Osteoblast (primary cell): ENCODE measurements at regions not wholly inside any gene's neighbourhood (a gene's known extent, or its start where the extent isn't known, plus 50 kb on each side); places are given as distances from the start of the nearest gene placed in this dataset.

Source experiments
- DNase-seq: peaks from one replicate; pipeline ENCODE4 v3.0.0; 2011; ENCODE audit warnings: low spot score, mixed read lengths; ENCODE audit not compliant: insufficient read length; ENCODE audit errors: missing footprints
- H2AFZ ChIP-seq: 2 replicates; pipeline ENCODE4 v1.6.0; 2011; ENCODE audit warnings: mild to moderate bottlenecking, low read length
- H3K27ac ChIP-seq: 2 replicates; pipeline ENCODE4 v1.5.1; 2011; ENCODE audit warnings: mild to moderate bottlenecking, low read depth, low read length, moderate library complexity
- H3K27me3 ChIP-seq: 2 replicates; pipeline ENCODE4 v1.6.0; 2012; ENCODE audit warnings: mild to moderate bottlenecking, control low read depth, inconsistent platforms, low read length, moderate library complexity; ENCODE audit not compliant: insufficient read depth
- H3K36me3 ChIP-seq: 2 replicates; pipeline ENCODE4 v1.5.1; 2011; ENCODE audit warnings: mild to moderate bottlenecking, low read length, control low read depth, moderate library complexity; ENCODE audit not compliant: insufficient read depth
- H3K4me1 ChIP-seq: 2 replicates; pipeline ENCODE4 v1.5.1; 2011; ENCODE audit warnings: mild to moderate bottlenecking, low read length, control low read depth, moderate library complexity; ENCODE audit not compliant: insufficient read depth
- H3K4me2 ChIP-seq: 2 replicates; pipeline ENCODE4 v1.6.0; 2011; ENCODE audit warnings: mild to moderate bottlenecking, low read length; ENCODE audit not compliant: insufficient read depth
- H3K4me3 ChIP-seq: fragments of 200-600 bp; sonication (generic); 3 replicates; pipeline ENCODE4 v1.5.1; 2012; ENCODE audit warnings: mild to moderate bottlenecking, low read length, inconsistent platforms; ENCODE audit not compliant: insufficient read depth
- H3K79me2 ChIP-seq: 2 replicates; pipeline ENCODE4 v1.6.0; 2012; ENCODE audit warnings: mild to moderate bottlenecking, low read length, control low read depth, inconsistent platforms; ENCODE audit not compliant: insufficient read depth
- H3K9me3 ChIP-seq: 2 replicates; pipeline ENCODE4 v1.5.1; 2011; ENCODE audit warnings: low read depth, low read length, control low read depth
- H4K20me1 ChIP-seq: 2 replicates; pipeline ENCODE4 v1.6.0; 2012; ENCODE audit warnings: mild to moderate bottlenecking, low read length, control low read depth; ENCODE audit not compliant: insufficient read depth
- TF ChIP-seq, protein P1 (sequence below): IDR thresholded peaks from 2 replicates; pipeline ENCODE4 v1.5.1; 2011; ENCODE audit warnings: mild to moderate bottlenecking, low read depth, low read length, moderate library complexity; ENCODE audit errors: extremely low read depth

DNA sequence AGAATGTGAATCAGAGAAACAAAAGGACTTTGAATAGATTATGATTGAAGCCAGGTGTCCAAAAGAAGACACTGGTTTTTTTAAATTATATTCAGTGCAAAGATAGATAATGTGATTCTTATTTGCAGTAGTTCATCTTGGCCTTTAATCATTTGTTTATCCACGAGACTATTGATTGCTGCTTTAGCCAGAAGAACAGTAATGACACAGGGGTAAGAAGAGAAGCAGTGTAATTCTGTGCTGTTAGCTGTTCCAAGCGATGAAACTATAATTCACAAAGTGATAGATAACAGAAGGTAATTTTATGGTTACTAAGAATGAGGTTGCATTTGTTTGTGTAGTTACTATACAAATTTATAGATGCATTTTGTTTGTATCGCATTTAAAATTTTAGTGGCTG, 311.6 kb downstream of the MZT1 start:
- TF ChIP-seq, protein P1, sequence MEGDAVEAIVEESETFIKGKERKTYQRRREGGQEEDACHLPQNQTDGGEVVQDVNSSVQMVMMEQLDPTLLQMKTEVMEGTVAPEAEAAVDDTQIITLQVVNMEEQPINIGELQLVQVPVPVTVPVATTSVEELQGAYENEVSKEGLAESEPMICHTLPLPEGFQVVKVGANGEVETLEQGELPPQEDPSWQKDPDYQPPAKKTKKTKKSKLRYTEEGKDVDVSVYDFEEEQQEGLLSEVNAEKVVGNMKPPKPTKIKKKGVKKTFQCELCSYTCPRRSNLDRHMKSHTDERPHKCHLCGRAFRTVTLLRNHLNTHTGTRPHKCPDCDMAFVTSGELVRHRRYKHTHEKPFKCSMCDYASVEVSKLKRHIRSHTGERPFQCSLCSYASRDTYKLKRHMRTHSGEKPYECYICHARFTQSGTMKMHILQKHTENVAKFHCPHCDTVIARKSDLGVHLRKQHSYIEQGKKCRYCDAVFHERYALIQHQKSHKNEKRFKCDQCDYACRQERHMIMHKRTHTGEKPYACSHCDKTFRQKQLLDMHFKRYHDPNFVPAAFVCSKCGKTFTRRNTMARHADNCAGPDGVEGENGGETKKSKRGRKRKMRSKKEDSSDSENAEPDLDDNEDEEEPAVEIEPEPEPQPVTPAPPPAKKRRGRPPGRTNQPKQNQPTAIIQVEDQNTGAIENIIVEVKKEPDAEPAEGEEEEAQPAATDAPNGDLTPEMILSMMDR: no peak
- Histone ChIP-seq H3K4me3 (no peak overlapping the region), H4K20me1 (no peaks in the 10 kb centered on the region), H3K27ac (no peak overlapping the region), H3K27me3 (no peaks in the 10 kb centered on the region), H3K36me3 (no peaks in the 10 kb centered on the region), H3K79me2 (no peaks in the 10 kb centered on the region), H3K9me3 (no peaks in the 10 kb centered on the region), H3K4me1 (no peaks in the 10 kb centered on the region), H3K4me2 (no peak overlapping the region), H2AFZ (no peak overlapping the region)
- DNase-seq: no peak

DNA sequence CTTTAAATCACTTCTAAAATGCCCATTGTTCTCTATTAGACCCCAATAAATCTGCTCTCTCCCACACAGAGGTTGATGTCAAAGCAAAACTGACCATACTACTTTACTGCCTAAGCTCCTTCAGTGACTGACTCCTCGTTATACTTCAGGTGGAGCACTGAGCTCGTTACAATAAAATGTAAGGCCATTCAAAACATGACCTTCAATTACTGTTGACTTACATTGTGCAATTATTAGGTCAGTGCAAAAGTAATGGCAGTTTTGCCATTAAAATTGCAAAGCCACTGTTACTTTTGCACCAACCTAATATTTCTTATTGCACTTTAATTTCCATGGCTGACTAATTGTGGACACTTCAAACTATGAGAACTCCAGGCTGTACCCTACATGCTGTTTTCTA, 314.9 kb downstream of the MZT1 start:
- no peak overlapping the region for H3K4me3 ChIP-seq
- H3K27ac ChIP-seq: no peak overlapping the region
- H3K36me3 ChIP-seq: no peaks in the 10 kb centered on the region
- no peaks in the 10 kb centered on the region for H4K20me1 ChIP-seq
- H3K27me3 ChIP-seq: no peaks in the 10 kb centered on the region
- no peak for DNase-seq
- H3K4me1 ChIP-seq: no peaks in the 10 kb centered on the region
- H2AFZ ChIP-seq: no peak overlapping the region
- H3K79me2 ChIP-seq: no peaks in the 10 kb centered on the region
- TF ChIP-seq, protein P1: no peak
- no peaks in the 10 kb centered on the region for H3K9me3 ChIP-seq
- no peak overlapping the region for H3K4me2 ChIP-seq

DNA sequence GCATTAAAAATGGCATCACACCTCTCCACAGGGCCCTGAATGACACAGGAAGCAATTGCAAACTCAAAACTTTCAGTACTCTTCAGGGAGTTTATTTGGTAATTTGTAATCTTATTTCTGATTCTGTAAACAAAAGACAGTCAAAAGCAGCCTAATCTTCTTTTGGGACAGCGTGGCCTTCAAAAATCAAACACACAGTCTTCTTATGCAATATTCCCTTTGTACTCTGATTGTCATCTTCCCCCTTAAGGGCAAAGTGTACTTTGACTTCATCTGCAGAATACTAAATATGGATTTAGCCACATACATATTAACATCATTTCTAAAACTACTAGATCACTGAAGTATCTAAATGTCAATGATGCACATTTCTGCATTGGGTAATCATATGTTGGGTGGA, 322.0 kb downstream of the MZT1 start:
- Histone ChIP-seq H3K4me3 (no peak overlapping the region), H3K4me2 (no peak overlapping the region), H3K4me1 (no peaks in the 10 kb centered on the region), H3K36me3 (no peaks in the 10 kb centered on the region), H3K9me3 (no peaks in the 10 kb centered on the region), H2AFZ (no peak overlapping the region), H4K20me1 (no peaks in the 10 kb centered on the region), H3K27ac (no peak overlapping the region), H3K27me3 (no peaks in the 10 kb centered on the region), H3K79me2 (no peaks in the 10 kb centered on the region)
- TF ChIP-seq, protein P1: no peak
- DNase-seq: peak; percentile 8

DNA sequence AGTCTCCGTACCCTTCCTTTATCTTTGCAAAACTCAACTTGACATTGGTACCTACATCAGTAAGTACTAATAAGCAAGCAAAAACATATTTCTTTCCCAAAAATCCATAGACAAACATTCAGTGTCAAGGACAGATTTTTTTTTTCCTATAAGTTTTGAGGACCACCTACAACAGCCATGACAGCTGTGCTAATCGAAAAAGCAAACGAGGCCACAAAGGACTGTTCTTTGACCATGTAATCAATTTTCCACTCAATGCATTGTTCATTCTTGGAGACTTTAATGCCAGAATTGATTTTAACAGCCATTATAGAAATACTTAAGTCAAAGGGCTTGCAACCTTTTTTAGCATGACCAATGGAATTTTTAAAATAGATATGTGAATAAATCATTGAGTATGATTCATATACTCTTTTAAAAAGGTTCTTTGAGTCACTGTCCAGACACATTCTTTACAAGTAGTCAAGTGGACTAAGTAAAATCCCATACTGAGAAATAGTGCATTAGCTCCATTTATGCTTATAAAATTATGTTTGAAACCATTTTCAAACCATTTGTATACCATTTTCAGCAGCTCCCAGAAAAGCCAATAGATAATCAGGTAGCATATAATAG, 323.9 kb downstream of the MZT1 start:
- H4K20me1 ChIP-seq: no peaks in the 10 kb centered on the region
- no peak overlapping the region for H3K4me2 ChIP-seq
- DNase-seq: no peak
- H3K4me1 ChIP-seq: no peaks in the 10 kb centered on the region
- H3K79me2 ChIP-seq: no peaks in the 10 kb centered on the region
- no peak overlapping the region for H3K27ac ChIP-seq
- no peaks in the 10 kb centered on the region for H3K36me3 ChIP-seq
- no peaks in the 10 kb centered on the region for H3K27me3 ChIP-seq
- TF ChIP-seq, protein P1: no peak
- H3K9me3 ChIP-seq: no peaks in the 10 kb centered on the region
- H2AFZ ChIP-seq: no peak overlapping the region
- H3K4me3 ChIP-seq: no peak overlapping the region
